NCI-H1105 treated with DMSO at 0.1 percent for 48 hours (cell line): ENCODE measurements at regions not wholly inside any gene's neighbourhood (a gene's known extent, or its start where the extent isn't known, plus 50 kb on each side); places are given as distances from the start of the nearest gene placed in this dataset.
"Not testable (repeated sequence)": the region's sequence is repeated elsewhere in the genome, so short reads cannot be mapped to it uniquely, and the experiment has no call there.

Experiments
- DNase-seq: peaks from one replicate; lab custom pipeline; 2025; lab: John Stamatoyannopoulos, UW

GRCh38 chr14:25551674-25552073, 501.7 kb upstream of the STXBP6 start:
- DNase-seq: no peak

GRCh38 chr14:25546826-25547225, 496.9 kb upstream of the STXBP6 start:
- DNase-seq: no peak

- DNase-seq: peak; percentile 42
Measured at GRCh38 chr14:25537846-25538455, 488.0 kb upstream of the STXBP6 start.

GRCh38 chr14:25526290-25526689, 476.3 kb upstream of the STXBP6 start:
- DNase-seq: no peak

GRCh38 chr14:25522926-25523325, 473.0 kb upstream of the STXBP6 start:
- no peak for DNase-seq

GRCh38 chr14:25522116-25522515, 472.2 kb upstream of the STXBP6 start:
- no peak for DNase-seq

GRCh38 chr14:25521616-25522015, 471.7 kb upstream of the STXBP6 start:
- no peak for DNase-seq

- DNase-seq: no peak
Measured at GRCh38 chr14:25520821-25521220, 470.9 kb upstream of the STXBP6 start.

GRCh38 chr14:25518364-25518763, 468.4 kb upstream of the STXBP6 start:
- DNase-seq: no peak

GRCh38 chr14:25516838-25517237, 466.9 kb upstream of the STXBP6 start:
- DNase-seq: no peak

GRCh38 chr14:25508845-25509244, 458.9 kb upstream of the STXBP6 start:
- no peak for DNase-seq

- DNase-seq: no peak
Measured at GRCh38 chr14:25501749-25502148, 451.8 kb upstream of the STXBP6 start.

GRCh38 chr14:25488961-25489360, 439.0 kb upstream of the STXBP6 start:
- DNase-seq: no peak

- no peak for DNase-seq
Measured at GRCh38 chr14:25485381-25485780, 435.4 kb upstream of the STXBP6 start.

GRCh38 chr14:25484906-25485305, 435.0 kb upstream of the STXBP6 start:
- no peak for DNase-seq

GRCh38 chr14:25484235-25484634, 434.3 kb upstream of the STXBP6 start:
- no peak for DNase-seq

GRCh38 chr14:25477316-25478098, 427.6 kb upstream of the STXBP6 start:
- DNase-seq: no peak

- no peak for DNase-seq
Measured at GRCh38 chr14:25472700-25473099, 422.8 kb upstream of the STXBP6 start.

- no peak for DNase-seq
Measured at GRCh38 chr14:25464772-25465171, 414.8 kb upstream of the STXBP6 start.

GRCh38 chr14:25464078-25464477, 414.1 kb upstream of the STXBP6 start:
- DNase-seq: no peak

GRCh38 chr14:25463480-25463879, 413.5 kb upstream of the STXBP6 start:
- no peak for DNase-seq

- DNase-seq: no peak
Measured at GRCh38 chr14:25461780-25462179, 411.8 kb upstream of the STXBP6 start.

- no peak for DNase-seq
Measured at GRCh38 chr14:25444381-25444780, 394.4 kb upstream of the STXBP6 start.

- DNase-seq: not testable (repeated sequence)
Measured at GRCh38 chr14:25440382-25440781, 390.4 kb upstream of the STXBP6 start.
